GM23338 (cell line): ENCODE measurements at regions not wholly inside any gene's neighbourhood (a gene's known extent, or its start where the extent isn't known, plus 50 kb on each side); places are given as distances from the start of the nearest gene placed in this dataset. TPM values are rescaled to one million over a fixed set of nuclear protein-coding genes. Genes with fewer than 3 reads are reported as not detected.

Source experiments
- small RNA-seq: library from RNA; depleted of rRNA; stranded (forward); fragments of <200 nt; gene quantifications from one replicate; pipeline ENCODE3, GENCODE V24; 2014; ENCODE audit warnings: low replicate concordance

Small RNAs in the stretch of these regions (small RNA-seq; reads per million reads assigned to genes)
- gene AL158077.1, result not detected
